ENCODE measurements at regions not wholly inside any gene's neighbourhood (a gene's known extent, or its start where the extent isn't known, plus 50 kb on each side); places are given as distances from the start of the nearest gene placed in this dataset.
"Not testable (repeated sequence)": the region's sequence is repeated elsewhere in the genome, so short reads cannot be mapped to it uniquely, and the experiment has no call there.

DNA sequence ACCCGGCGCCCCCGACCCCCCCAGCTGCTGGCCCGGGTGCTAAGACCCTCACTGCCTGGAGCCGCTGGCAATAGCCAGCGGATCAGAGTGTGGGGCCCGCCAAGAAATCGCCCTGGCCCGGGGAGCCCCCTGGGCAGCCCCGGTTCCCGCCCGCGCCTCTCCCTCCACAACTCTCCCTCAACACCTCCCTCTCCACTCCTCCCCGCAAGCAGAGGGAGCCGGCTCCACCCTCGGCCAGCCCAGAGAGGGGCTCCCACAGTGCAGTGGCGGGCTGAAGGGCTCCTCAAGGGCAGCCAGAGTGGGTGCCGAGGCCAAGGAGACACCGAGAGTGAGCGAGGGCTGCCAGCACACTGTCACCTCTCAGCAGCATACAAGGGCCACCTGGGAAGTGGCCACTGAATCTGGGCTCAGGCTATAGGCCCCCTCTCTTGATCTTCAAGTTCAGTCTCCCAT is 385.5 kb downstream of the SEC14L1 start:
- DNase-seq = no peak

DNA sequence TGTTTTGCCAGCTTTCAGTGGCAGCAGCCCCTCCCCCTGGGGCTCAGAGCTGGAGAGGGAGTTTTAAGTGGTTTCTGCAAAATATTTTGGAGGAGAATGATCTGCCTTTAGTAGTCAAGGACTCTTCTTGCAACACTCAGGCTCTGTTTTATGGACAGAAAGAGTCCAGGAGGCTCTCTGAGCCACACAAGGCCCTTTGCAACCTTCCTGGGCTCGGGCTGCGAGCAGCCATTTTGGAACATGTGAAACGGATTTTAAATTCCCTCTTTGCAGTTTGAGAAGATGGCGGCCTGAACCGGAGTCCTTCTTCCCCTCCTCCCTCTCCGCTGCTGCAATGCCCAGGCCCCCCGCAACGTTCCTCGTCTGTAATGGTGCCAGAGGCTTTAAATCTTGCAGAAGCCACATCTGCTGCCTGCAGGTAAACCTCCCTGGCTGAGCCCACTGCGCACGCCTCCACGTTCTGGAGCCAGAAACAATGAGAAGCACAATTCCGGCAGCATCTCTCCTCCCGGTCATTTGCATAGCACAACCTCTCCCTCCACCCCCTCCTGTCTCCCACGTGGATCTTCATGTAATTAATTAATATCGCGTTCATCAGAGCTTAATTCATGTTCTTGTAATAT is 386.1 kb downstream of the SEC14L1 start:
- DNase-seq = no peak

DNA sequence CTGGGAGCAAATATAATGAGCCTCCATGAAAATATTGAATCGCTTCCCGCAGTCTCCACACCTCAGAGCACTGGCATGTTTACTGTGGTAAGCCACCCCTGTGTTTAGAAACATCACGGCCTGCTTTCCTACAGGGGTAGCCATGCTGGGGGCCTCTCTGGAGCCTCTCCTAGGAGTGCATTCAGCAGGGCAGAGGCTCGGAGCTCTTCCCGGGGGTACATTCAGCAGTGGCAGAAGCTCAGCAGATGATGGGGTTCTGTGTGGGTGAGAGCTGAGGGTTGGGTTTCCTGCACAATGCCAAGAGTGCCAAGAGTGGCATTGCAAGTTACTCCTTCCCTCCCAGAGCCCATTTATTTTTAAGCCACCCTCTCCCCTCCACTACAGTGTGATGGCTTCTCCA is 386.6 kb downstream of the SEC14L1 start:
- DNase-seq = no peak

DNA sequence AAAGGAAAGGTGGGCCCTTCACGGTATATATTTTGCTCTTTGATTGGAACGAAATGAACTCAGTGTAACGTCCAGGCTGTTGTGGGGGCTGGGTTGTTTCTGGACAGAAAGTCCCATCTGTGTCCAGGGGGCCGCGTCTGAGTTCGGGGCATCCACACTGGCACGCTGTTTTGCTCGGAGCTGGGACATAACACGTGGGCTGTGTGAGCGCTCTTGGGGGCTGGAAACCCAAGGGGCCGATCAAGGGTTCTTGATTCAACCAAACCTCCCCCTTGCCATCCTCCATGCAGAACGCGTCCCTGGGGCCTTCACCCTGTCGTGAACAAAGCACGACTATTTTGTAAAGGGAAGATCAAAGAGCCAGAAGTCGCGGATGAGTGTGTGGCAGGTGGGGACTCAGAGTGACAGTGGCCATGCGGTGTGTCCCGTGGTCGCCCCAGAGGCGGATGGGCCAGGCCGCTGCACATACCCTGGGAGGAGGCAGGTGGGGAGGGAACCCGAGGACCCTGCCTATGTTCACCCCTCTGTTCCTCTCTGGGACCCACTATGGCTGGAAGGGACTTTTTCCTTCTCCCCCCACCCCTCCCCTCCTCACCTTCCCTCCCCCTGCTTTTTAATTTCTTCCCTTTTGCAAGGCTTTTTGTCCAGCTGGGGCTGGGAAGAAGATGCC is 387.2 kb downstream of the SEC14L1 start:
- DNase-seq = no peak

DNA sequence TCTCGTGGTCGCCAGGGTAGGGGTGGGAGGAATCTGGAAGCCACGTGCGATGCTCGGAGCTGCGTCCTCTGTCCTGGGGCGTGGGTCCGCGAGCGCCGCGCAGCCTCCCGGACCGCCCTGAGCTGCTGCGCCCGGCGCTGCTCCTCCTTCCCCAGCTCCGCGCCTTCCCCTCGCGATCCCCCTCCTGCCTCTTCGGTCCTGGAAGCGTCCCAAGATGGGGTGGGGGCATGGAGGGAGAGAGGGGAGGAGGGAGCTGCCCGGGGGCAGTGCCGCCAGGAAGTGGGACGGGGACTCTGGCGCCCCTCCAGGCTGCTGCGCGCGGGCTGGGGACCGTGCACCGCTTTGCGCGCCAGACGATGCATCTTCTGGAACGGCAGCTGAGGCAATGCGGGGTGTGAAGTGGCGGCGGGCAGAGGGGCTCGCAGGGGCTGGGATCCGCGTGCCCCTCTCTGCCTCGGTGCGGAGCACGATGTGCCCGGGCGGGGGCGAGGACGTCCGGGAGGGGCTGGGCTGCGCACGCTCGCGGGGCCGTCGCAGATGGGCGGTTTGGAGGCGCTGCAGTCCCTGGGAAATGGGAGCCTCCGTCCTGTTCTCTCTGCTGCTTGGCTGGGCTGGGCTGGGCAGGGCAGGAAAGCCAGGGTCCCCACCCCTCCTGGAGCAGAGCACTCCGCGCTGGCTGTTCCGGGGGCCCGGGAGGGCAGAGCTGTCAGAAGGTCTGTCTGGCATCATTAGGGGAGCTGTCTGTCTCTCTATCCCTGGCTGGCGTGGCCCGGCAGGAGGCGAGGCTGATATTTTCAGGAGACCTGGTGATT is 388.0 kb downstream of the SEC14L1 start:
- peak in 1 of 14 donors; percentile 44 for DNase-seq

DNA sequence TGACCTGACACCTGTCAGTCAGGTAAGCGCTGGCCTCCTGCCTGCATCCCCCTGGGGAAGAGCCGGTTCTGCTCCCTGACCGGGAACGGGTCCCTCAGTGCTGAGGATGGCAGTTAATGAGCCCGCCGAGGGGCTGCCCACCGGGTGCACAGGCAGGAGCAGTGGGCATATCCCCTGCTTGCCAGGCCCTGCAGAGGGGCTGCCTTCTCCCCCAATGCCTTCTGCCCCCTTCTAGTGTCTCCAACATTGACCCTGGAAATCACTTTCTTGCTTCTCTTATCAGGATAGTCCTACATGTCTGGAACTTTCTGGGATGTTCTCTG is 388.5 kb downstream of the SEC14L1 start:
- DNase-seq = no peak

DNA sequence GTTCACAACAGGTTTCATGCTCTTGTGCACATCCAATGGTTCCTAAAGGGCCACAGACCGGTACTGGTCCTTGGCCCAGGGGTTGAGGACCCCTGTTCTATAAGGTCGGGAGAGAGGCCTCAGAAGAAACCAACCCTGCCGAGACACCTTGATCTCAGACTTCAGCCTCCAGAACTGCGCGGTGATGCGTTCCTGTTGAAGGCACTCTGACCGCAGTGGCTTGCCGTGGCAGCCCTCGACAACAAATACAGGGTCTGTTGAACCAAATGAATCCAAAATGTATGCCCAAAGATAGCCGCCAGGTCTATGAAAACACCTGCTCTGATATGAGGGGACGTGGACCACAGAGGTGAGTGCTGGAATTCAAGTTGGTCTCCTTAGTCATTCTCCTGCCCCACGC is 389.8 kb downstream of the SEC14L1 start:
- DNase-seq = no peak

DNA sequence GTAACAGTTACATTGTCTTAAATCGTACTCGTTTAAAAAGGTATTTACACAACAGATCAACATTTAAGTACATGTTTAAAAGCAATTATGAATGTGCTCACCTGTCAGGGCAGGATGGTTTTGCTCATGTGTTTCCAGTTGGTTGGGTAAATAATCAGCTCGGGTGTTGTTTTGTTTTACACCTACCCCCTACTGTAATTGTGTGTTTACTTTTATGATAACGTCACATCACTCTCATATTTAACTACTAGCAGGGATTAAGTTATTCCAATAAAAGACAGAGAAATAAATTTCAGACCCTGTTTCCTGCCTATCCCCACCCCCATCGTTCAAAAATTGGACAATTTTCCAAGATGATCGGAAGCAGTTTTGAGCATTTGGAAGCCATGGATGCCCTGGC is 390.2 kb downstream of the SEC14L1 start:
- no peak for DNase-seq

DNA sequence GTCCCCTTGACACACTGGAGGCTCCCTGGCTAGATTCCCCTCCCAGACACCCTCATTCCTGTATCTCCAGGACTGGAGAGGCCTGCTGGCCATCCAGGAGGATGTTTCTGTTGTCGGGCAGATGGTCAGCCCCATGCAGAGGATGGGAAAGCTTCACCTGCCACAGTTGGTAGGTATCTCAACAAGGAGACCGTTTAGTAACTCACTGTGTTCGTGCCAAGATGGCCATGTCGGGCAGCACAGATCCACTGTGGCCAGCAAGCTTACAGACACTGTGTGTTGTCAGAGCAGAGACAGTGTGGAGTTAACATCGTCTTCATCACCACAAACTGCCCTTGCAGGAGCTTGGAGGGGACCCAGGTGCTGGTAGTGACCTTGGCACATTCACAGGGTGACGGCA is 390.9 kb downstream of the SEC14L1 start:
- DNase-seq = peak in 1 of 14 donors; percentile 62

DNA sequence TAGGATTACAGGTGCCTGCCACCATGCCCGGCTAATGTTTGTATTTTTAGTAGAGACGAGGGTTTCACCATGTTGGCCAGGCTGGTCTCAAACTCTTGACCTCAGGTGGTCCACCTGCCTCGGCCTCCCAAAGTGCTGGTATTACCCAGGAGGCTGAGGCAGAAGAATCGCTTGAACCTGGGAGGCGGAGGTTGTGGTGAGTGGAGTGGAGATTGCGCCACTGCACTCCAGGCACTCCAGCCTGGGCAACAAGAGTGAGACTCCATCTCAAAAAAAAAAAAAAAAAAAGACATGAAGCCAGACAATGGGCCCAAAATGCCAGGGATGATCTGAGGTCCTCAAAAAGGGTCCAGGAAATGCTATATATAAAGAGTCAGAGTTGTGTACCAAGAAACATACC is 392.9 kb downstream of the SEC14L1 start:
- DNase-seq = not testable (repeated sequence)

DNA sequence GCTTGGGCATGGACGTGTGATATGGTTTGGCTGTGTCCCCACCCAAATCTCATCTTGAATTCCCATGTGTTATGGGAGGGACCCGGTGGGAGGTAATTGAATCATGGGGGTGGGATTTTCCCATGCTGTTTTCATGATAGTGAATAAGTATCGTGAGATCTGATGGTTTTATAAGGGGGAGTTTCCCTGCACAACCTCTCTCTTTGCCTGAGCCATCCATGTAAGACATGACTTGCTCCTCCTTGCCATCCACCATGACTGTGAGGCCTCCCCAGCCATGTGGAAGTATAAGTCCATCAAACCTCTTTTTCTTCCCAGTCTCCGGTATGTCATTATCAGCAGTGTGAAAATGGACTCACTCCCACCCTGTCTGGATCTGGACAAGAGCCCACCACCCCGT is 393.4 kb downstream of the SEC14L1 start:
- no peak for DNase-seq

DNA sequence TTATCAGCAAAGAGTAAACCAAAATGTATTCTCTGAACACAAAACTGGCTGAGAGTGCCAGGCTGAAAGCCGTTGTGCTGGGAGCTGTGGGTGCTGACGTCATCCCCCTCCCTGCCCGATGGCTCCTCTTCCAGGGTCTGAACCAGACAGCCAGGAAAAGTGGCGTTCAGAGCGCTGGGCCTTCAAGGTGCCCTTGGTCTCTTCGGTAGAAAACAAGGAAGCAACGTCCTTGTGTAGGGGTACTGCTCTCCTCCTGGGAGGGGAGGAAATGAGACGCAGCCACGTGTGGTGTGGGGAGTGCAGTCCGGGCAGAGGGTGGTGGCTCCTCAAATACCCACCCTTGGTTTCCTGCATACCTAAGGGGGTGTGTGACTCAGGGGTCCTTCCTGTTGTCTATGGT is 394.7 kb downstream of the SEC14L1 start:
- no peak for DNase-seq

DNA sequence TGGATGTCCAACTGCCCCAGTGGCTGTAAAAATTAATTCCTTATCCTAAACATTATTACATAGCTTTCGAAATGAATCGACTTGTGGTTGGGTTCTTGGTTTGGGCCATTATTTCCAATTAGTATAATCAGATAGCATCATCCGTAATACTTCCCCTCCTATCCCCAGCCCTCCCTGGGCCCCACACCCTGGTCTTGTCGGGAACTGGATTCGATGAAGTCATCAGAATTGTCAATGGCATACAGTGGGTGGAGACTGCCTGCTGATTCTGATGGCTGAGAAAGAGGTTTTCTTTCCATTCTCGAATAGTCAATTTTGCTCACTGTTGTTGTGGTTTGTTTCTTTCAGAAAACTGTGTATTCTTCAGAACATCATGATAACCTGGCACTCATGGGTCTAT is 395.1 kb downstream of the SEC14L1 start:
- DNase-seq = no peak

DNA sequence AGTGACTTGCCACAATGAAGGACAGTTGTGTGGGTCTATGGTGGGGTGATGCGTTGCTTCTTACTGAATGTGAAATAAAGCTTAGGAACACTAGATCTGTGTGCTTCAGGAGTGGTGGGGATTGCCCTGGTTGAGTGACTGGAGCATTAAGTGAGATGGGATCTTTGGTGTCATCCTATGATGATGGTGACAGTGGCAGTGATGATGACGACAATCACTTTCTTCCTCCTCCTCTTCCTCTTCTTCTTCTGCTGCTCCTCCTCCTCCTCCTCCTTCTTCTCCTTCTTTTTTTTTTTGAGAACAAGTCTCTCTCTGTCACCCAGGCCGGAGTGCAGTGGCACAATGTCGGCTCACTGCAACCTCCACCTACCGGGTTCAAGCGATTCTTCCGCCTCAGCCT is 396.8 kb downstream of the SEC14L1 start:
- no peak for DNase-seq

DNA sequence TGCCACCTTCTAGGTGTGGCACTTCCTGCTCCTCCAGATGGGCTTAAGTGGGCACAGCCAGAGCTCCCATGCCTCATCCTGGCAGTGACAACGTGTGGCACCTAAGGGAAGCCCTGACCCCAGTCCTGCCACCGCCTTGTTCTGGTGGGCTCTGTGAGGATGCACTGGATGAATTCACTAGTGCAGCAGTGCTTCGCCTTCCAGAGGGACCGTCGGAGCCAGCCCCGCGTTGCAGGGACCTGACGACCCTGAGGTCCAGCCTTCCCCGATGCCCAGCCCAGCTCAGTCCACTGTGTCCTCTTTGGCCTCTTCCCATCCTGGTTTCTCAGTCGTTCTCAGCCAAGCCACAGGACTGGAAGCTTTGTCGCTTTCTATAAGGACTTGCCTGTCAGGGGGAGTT is 399.8 kb downstream of the SEC14L1 start:
- DNase-seq = no peak

DNA sequence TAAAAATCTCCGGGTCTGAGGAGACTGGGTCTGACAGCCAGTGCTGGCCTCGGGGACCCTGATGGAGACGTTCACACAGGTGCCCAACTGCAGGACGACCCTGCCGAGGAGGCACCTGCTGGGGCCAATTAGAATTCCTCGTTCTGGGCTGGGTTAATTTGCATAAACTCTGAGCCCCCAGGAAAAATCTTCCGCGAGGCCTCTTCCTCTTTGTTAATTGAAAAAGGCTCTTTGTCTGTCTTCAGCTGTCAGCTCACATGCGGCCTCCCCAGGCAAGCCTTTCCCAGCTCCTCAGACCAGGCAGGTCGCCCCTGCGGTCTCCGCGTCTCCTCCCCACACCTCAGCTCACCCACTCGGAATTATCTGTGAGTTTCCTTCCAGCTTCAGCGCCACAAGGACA is 400.2 kb downstream of the SEC14L1 start:
- no peak for DNase-seq

DNA sequence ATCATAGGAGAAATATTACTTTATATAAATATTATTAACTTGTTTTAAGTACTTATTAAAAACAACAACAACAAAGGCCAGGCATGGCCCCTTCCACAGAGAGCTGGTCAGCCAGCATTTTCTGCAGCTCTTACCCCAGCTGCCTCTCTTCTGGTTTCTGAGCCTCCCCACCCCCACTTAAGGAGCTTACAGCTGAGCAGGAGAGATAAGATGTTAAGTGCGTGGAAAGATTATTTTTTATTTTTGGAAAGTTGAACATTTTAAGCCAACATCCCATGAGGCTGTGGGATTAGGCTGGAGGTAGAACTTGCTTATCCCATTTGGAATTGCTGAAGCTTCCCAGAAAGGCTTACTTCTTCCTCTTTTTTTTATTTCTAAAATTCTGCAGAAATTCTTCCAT is 401.2 kb downstream of the SEC14L1 start:
- DNase-seq = no peak

DNA sequence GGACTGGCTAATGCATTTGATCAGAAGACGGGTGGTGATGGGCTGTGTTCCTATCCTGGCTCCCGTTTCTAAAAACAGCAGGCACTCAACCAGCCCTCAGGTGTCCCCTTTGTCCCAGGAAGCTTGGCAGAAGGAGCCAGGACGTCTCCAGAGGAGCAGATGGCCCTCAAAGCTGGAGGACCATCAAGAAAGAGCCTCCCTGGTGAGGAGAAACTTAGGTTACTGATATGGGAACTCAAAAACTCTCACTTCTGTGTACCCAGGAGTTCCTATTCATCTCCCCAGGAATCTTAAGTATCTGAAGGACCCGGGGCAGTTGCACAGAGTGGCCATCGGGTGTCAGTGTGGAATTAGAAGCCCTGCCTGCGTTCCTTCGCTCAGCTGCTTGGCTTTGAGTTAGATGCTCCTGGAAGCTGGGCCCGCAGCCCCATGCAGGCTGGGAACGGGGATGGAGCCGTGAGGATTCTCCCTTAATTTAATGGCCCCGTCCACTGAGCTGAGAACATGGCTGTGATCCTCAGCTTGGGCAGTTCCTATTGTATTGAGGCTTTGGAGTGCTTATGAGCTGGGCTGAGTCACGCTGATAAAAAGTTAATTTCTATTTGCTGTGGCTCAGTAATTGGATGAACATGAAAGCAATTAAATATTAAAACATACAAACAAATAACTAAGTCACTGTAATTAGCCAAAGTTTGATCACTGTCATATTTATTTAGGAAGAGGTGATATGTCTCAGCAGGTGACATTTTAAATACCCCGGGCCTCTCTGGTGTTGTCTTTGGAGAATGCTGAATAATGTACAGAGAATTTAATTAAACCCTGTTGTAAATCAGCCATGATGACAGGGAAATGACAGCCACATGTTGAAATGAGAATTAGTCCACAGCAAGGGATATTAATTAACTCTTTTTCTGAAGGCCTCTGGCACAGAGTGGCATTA is 402.1 kb downstream of the SEC14L1 start:
- peak in 13 of 14 donors; percentile 8 to 81 (median 57) for DNase-seq

DNA sequence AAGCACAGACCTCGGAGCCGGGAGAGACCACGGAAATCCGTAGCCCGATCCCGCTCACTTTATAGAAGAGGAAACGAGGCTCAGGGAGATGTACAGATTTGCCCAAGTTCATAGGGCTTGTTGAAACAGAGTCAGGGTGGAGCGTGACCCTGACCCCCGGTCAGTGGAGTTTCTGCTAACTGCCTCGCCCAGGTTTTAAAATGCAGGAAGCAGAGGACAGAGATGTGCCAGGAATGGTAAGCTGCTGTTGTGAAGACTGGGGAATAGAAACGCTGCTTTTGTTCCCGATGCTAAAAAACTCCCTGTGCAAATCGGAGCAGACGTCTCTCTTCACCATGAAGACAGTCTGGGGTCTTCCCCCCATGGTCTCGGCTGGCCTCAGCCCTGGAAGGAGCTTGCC is 403.0 kb downstream of the SEC14L1 start:
- no peak for DNase-seq

DNA sequence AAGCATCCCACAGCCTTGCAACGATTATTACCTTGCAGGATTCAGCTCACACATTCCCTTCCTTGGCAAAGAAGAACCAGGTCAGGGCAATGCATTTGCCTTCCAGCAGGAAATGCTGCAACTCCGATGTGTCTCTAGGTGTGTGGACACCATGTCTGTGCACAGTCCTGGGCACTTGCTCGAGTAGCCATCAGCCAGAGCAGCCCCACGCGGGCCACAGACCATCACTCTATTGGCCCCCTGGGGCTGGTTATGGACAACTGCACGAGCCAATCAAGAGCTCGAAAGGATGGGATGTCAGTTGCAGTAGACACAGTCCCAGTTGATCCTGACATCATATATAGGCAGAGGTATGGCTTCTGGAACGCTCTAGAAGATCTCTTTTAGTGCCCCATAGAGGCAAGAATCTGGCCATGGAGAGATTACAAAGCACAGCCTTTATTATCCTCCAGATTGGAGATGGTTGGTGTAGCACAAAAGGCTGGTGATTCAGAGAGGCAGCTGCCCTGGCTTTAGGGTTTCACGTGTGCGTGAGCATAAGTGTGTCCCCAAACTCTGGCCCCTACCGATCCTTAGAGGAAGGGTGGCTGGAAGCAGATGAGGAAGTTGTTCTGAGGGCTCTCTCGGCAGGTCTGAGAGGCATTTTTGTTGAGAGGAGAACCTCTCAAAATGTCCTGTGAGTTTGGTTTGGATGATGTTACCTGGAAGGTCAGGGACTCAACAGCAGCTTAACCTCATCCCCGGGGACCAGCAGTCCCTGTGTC is 403.8 kb downstream of the SEC14L1 start:
- DNase-seq = no peak

DNA sequence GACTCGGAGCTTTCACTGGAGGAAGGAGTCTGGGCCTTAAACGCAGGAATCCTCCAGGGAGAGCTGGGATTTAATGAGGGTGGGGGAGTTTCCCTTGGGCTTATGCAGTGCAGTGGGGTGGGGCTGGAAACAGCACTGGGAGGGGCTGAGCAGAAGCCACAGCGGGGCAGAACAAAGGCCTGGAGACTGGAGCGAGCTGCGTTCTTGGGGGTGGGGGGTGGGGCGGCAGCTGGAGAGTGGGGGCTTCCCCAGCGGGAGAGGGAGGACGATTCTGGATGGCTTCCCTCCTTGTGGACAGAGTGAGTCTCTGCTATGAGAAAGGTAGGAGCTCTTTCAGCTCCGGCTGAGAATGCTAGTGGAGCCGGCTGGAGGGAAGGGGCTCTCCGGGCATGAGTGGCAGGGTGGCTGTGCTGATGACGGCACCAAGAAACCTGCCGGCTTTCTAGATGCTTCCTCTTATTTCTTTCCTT is 406.0 kb downstream of the SEC14L1 start:
- DNase-seq = no peak

DNA sequence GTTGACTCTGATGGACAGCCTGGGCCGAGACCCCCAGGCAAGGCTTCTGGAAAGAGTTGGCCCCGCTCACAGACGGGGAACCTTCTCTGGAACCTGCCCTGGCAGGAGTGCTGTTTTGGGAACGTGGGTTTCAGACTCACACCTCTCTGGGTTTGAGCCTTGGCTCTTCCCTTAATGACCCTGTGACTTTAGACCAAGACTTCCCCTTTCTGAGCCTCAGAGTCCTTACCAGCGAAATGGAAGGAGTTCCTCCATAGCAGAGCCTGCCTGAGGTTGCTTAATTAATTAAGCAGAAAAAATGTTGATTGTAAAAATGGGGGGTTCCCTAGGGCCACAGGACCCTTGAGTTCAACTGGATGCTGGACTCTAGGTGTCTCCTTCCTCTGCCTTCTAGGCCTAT is 408.2 kb downstream of the SEC14L1 start:
- no peak for DNase-seq

Measured in C1 segment of cervical spinal cord (tissue), 14 donors.